Stimulated activated CD4-positive, alpha-beta T cell treated with anti-CD3 and anti-CD28 coated beads, Interleukin-4, amount 100 ng/mL, for 24 hours (primary cell): ENCODE measurements at regions not wholly inside any gene's neighbourhood (a gene's known extent, or its start where the extent isn't known, plus 50 kb on each side); places are given as distances from the start of the nearest gene placed in this dataset.
"Not testable (repeated sequence)": the region's sequence is repeated elsewhere in the genome, so short reads cannot be mapped to it uniquely, and the experiment has no call there.

ENCODE experiments used
- DNase-seq: peaks from one replicate; pipeline ENCODE4 v3.0.0-alpha.2; 2020

GRCh38 chr1:60847855-60848582 is 234.3 kb upstream of the NFIA start:
- DNase-seq, result no peak

- no peak for DNase-seq
These were observed 235.0 kb upstream of the NFIA start for GRCh38 chr1:60847391-60847790.

- DNase-seq, result not testable (repeated sequence)
These were observed 236.7 kb upstream of the NFIA start for GRCh38 chr1:60845659-60846058.

GRCh38 chr1:60842304-60842703 is 240.1 kb upstream of the NFIA start:
- no peak for DNase-seq

- no peak for DNase-seq
These were observed 241.0 kb upstream of the NFIA start for GRCh38 chr1:60841116-60842046.

- DNase-seq, result not testable (repeated sequence)
These were observed 241.9 kb upstream of the NFIA start for GRCh38 chr1:60840476-60840875.

GRCh38 chr1:60835649-60836048 is 246.7 kb upstream of the NFIA start:
- no peak for DNase-seq

GRCh38 chr1:60833173-60833572 is 249.2 kb upstream of the NFIA start:
- DNase-seq, result no peak

GRCh38 chr1:60832367-60832766 is 250.0 kb upstream of the NFIA start:
- no peak for DNase-seq

- no peak for DNase-seq
These were observed 250.6 kb upstream of the NFIA start for GRCh38 chr1:60831780-60832179.

GRCh38 chr1:60828944-60829343 is 253.4 kb upstream of the NFIA start:
- no peak for DNase-seq

GRCh38 chr1:60826320-60827094 is 255.9 kb upstream of the NFIA start:
- no peak for DNase-seq

GRCh38 chr1:60825593-60825992 is 256.8 kb upstream of the NFIA start:
- DNase-seq, result no peak

- DNase-seq, result no peak
These were observed 259.2 kb upstream of the NFIA start for GRCh38 chr1:60823151-60823550.

GRCh38 chr1:60822252-60822651 is 260.1 kb upstream of the NFIA start:
- no peak for DNase-seq

GRCh38 chr1:60821156-60821555 is 261.2 kb upstream of the NFIA start:
- no peak for DNase-seq

- no peak for DNase-seq
These were observed 263.2 kb upstream of the NFIA start for GRCh38 chr1:60818969-60819701.

- DNase-seq, result no peak
These were observed 269.3 kb upstream of the NFIA start for GRCh38 chr1:60813071-60813470.

- no peak for DNase-seq
These were observed 273.0 kb upstream of the NFIA start for GRCh38 chr1:60809204-60809980.

GRCh38 chr1:60808676-60809075 is 273.7 kb upstream of the NFIA start:
- no peak for DNase-seq

- no peak for DNase-seq
These were observed 279.5 kb upstream of the NFIA start for GRCh38 chr1:60802884-60803283.

- no peak for DNase-seq
These were observed 285.0 kb upstream of the NFIA start for GRCh38 chr1:60797351-60797750.
